ENCODE measurements at regions not wholly inside any gene's neighbourhood (a gene's known extent, or its start where the extent isn't known, plus 50 kb on each side); places are given as distances from the start of the nearest gene placed in this dataset.
"Not testable (repeated sequence)": the region's sequence is repeated elsewhere in the genome, so short reads cannot be mapped to it uniquely, and the experiment has no call there.

- H3K9me2 ChIP-seq (ENCODE audit: insufficient read depth, low read length), result no peaks in the 10 kb centered on the region
- H3K9me3 ChIP-seq (ENCODE audit: low read length), result no peaks in the 10 kb centered on the region
- no peak overlapping the region for H3K27ac ChIP-seq (ENCODE audit: low read depth, low read length, poor library complexity, severe bottlenecking)
- POLR2A ChIA-PET, result no interaction called here
- no peak overlapping the region for H3K4me3 ChIP-seq (ENCODE audit: low read depth, low read length, poor library complexity, severe bottlenecking)
- no TSS peak for BruUV-seq (replicated peaks)
- H3K79me2 ChIP-seq (ENCODE audit: insufficient read depth, low read depth, low read length), result no peaks in the 10 kb centered on the region
- no peaks in the 10 kb centered on the region for H4K20me1 ChIP-seq (ENCODE audit: insufficient read depth, low read length)
- DNase-seq (ENCODE audit: low spot score), result no peak
- no peak overlapping the region for H2AFZ ChIP-seq (ENCODE audit: low read length)
- no peak for TF ChIP-seq EZH2phosphoT487 (IDR thresholded peaks at IDR 0.05; ENCODE audit: borderline replicate concordance, low read depth, low read length)
- intact Hi-C loops (cut with micrococcal nuclease; ENCODE audit: unreplicated experiment), result no loop called here
- no peak overlapping the region for H3K4me2 ChIP-seq (ENCODE audit: low read length)
- no peaks in the 10 kb centered on the region for H3K4me1 ChIP-seq (ENCODE audit: insufficient read depth, low read length, poor library complexity, severe bottlenecking)
- H3K36me3 ChIP-seq (ENCODE audit: insufficient read depth, low read length), result no peaks in the 10 kb centered on the region
- CTCF ChIA-PET (ENCODE audit: unreplicated experiment), result no interaction called here
These were observed 268.9 kb upstream of the SMIM21 start for GRCh38 chr18:75696391-75696790.

GRCh38 chr18:75694292-75694691 lies 266.8 kb upstream of the SMIM21 start:
- Histone ChIP-seq H2AFZ (ENCODE audit: low read length) (no peak overlapping the region), H3K79me2 (ENCODE audit: insufficient read depth, low read depth, low read length) (no peaks in the 10 kb centered on the region), H4K20me1 (ENCODE audit: insufficient read depth, low read length) (no peaks in the 10 kb centered on the region), H3K4me1 (ENCODE audit: insufficient read depth, low read length, poor library complexity, severe bottlenecking) (no peaks in the 10 kb centered on the region), H3K9me3 (ENCODE audit: low read length) (no peaks in the 10 kb centered on the region), H3K27ac (ENCODE audit: low read depth, low read length, poor library complexity, severe bottlenecking) (no peak overlapping the region), H3K4me2 (ENCODE audit: low read length) (no peak overlapping the region), H3K4me3 (ENCODE audit: low read depth, low read length, poor library complexity, severe bottlenecking) (no peak overlapping the region), H3K36me3 (ENCODE audit: insufficient read depth, low read length) (no peaks in the 10 kb centered on the region), H3K9me2 (ENCODE audit: insufficient read depth, low read length) (no peaks in the 10 kb centered on the region)
- intact Hi-C loops (cut with micrococcal nuclease; ENCODE audit: unreplicated experiment), result no loop called here
- POLR2A ChIA-PET, result no interaction called here
- CTCF ChIA-PET (ENCODE audit: unreplicated experiment), result no interaction called here
- TF ChIP-seq CTCF (conservative IDR thresholded peaks at IDR 0.05; ENCODE audit: low read length), result no peak
- TF ChIP-seq EZH2phosphoT487 (IDR thresholded peaks at IDR 0.05; ENCODE audit: borderline replicate concordance, low read depth, low read length), result no peak
- DNase-seq (ENCODE audit: low spot score), result no peak
- BruUV-seq (replicated peaks), result no TSS peak

- no peak for DNase-seq (ENCODE audit: low spot score)
- no peaks in the 10 kb centered on the region for H3K36me3 ChIP-seq (ENCODE audit: insufficient read depth, low read length)
- intact Hi-C loops (cut with micrococcal nuclease; ENCODE audit: unreplicated experiment), result no loop called here
- H3K79me2 ChIP-seq (ENCODE audit: insufficient read depth, low read depth, low read length), result no peaks in the 10 kb centered on the region
- H3K4me1 ChIP-seq (ENCODE audit: insufficient read depth, low read length, poor library complexity, severe bottlenecking), result no peaks in the 10 kb centered on the region
- H3K27ac ChIP-seq (ENCODE audit: low read depth, low read length, poor library complexity, severe bottlenecking), result no peak overlapping the region
- H3K9me2 ChIP-seq (ENCODE audit: insufficient read depth, low read length), result no peaks in the 10 kb centered on the region
- no TSS peak for BruUV-seq (replicated peaks)
- TF ChIP-seq CTCF (conservative IDR thresholded peaks at IDR 0.05; ENCODE audit: low read length) (no peak), EZH2phosphoT487 (IDR thresholded peaks at IDR 0.05; ENCODE audit: borderline replicate concordance, low read depth, low read length) (no peak)
- CTCF ChIA-PET (ENCODE audit: unreplicated experiment), result no interaction called here
- H3K9me3 ChIP-seq (ENCODE audit: low read length), result no peaks in the 10 kb centered on the region
- no peak overlapping the region for H3K4me3 ChIP-seq (ENCODE audit: low read depth, low read length, poor library complexity, severe bottlenecking)
- POLR2A ChIA-PET, result no interaction called here
- H4K20me1 ChIP-seq (ENCODE audit: insufficient read depth, low read length), result no peaks in the 10 kb centered on the region
- no peak overlapping the region for H3K4me2 ChIP-seq (ENCODE audit: low read length)
- no peak overlapping the region for H2AFZ ChIP-seq (ENCODE audit: low read length)
These were observed 264.0 kb upstream of the SMIM21 start for GRCh38 chr18:75691483-75691882.

GRCh38 chr18:75690283-75690682 lies 262.8 kb upstream of the SMIM21 start:
- DNase-seq (ENCODE audit: low spot score); CTCF ChIA-PET (ENCODE audit: unreplicated experiment); H3K36me3 ChIP-seq (ENCODE audit: insufficient read depth, low read length); H3K79me2 ChIP-seq (ENCODE audit: insufficient read depth, low read depth, low read length); H4K20me1 ChIP-seq (ENCODE audit: insufficient read depth, low read length); H3K4me2 ChIP-seq (ENCODE audit: low read length); H3K4me1 ChIP-seq (ENCODE audit: insufficient read depth, low read length, poor library complexity, severe bottlenecking); intact Hi-C loops (cut with micrococcal nuclease; ENCODE audit: unreplicated experiment); H3K27ac ChIP-seq (ENCODE audit: low read depth, low read length, poor library complexity, severe bottlenecking); H3K9me3 ChIP-seq (ENCODE audit: low read length); H3K4me3 ChIP-seq (ENCODE audit: low read depth, low read length, poor library complexity, severe bottlenecking); H2AFZ ChIP-seq (ENCODE audit: low read length); POLR2A ChIA-PET; H3K9me2 ChIP-seq (ENCODE audit: insufficient read depth, low read length); BruUV-seq (replicated peaks): not testable (repeated sequence)
